HG03565 (cell line): ENCODE measurements at regions not wholly inside any gene's neighbourhood (a gene's known extent, or its start where the extent isn't known, plus 50 kb on each side); places are given as distances from the start of the nearest gene placed in this dataset.

Source experiments
- ATAC-seq: cut with Tn5 transposase; IDR thresholded peaks from one replicate; pipeline ENCODE4 v1.9.1; 2021; ENCODE audit warnings: mild to moderate bottlenecking, moderate library complexity; ENCODE audit not compliant: unreplicated experiment

DNA sequence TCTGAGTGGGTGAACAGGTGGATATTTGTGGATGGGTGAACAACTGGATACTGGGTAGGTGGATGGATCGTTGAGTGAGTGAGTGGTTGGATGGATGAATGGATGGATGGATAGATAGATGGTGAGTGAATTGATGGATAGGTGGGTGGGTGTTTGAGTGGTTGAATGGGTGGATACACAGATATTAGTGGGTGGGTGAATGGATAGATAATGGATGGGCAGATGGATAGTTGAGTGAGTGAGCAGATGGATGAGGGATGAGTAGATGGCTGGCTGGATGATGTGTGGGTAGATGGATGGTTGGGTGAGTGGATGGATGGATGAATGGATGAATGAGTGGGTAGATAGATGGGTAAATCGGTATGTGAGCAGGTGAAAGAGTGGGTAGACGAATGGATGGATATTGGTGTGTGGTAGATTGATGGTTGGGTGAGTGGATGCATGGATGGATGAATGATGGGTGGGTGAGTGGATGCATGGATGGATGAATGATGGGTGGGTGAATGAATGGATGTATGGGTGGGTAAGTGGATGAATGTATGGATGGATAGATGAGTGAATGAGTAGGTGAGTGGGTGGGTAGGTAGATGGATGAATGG is 406.7 kb downstream of the MN1 start:
- no peak for ATAC-seq

DNA sequence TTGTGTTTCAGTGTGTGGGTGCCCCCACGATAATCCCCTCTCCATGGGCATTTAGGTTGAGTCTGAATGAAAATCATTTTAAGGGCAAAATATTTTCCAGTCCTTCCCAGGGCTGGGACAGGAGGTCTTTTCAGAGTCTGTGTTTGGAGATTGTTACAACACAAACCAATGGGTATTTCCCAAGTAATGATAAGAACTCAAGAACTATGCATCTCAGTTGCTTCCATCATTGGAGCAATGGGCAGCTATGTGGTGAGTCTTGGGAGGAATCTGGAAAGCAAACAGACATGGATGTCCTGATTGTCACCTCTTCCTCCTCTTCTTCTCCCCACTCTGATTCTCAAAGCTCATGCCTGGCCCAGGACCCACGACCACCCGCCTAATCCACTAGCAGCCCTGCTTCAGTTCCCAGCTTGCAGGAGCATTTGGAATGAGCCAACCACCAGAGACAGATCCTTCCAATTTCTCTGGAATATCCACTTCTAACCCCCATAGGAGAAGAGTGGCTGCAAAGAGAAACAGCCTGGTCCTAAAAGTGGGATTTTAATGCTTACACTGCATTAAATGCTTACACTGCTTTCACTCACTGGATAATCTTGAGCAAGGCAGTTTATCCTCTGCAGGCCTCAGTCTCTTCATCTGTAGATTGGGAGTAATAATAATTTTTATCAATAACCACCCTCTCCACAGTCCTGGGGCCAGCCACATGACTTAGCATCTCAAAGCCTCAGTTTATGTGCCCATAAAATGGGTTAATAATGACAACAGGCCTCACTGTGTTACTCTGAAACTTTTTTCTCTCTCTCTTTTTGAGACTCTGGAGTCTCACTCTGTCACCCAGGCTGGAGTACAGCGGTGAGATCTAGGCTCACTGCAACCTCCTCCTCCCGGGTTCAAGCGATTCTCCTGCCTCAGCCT is 404.3 kb downstream of the MN1 start:
- no peak for ATAC-seq

DNA sequence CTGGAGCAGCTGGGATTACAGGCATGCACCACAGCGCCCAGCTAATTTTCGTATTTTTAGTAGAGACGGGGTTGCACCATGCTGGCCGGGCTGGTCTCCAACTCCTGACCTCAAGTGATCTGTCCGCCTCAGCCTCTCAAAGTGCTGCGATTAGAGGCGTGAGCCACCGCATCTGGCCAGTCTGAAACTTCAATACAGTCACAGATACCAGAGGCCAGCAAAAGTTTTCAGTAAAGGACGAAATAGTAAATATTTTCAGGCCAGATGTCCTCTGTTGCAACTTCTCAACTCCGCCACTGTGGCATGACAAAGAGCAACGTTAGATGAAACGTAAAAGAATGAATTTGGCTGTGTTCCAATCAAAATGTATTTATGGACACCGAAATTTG is 403.6 kb downstream of the MN1 start:
- no peak for ATAC-seq

DNA sequence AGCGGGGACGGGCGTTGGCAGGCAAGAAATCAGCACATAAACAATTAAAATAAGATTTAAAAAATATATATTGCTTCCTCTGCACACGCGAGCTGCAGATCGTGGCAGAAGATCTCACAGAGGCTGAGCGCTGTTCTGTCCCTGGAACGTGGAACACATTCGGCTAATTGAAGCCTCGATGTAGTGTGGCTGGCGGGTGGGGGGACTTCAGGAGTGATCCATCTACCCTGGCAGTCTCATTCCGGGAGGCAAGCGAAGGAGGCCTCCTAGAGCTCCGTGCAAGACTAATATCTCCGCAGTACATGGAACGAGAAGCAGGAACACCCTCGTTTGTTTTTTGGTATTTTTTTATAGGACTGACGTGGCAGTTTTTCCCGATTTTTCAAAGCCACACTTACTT is 402.4 kb downstream of the MN1 start:
- no peak for ATAC-seq

DNA sequence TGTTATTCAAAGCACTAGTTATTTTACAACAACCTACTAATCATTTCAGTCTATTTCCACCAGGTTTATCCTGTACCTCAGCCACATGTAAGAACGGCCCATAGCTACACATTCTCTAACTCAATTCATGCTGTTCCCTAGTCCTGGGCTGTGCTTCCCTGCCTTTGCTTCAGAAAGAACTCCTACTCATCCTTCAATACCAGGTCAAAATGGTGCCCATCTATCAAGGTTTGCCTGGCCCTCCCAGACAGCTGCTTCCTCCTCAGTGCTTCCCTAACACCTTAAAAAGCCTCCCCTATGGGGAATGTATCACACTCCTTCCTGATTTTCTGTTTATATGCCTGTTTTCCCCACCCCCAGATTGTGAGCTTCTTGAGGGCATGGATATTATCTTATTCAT is 400.7 kb downstream of the MN1 start:
- no peak for ATAC-seq

DNA sequence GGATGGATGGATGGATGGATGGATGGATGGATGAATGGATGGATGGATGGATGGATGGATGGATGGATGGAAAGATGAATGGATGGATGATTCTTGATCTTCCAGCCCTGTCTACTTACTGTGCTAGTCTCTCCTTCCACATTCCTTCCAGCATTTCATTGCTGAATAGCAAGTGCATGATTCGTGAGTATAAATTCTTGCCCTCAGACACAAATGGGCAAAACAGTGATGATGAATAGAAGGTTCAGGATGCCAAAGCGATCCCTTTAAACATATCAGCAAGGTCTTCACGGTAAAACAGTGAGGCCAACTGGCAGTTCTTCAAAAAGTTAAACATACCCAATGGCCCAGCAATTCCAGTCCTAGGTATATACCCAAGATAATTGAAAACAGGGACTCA is 400.2 kb downstream of the MN1 start:
- no peak for ATAC-seq

DNA sequence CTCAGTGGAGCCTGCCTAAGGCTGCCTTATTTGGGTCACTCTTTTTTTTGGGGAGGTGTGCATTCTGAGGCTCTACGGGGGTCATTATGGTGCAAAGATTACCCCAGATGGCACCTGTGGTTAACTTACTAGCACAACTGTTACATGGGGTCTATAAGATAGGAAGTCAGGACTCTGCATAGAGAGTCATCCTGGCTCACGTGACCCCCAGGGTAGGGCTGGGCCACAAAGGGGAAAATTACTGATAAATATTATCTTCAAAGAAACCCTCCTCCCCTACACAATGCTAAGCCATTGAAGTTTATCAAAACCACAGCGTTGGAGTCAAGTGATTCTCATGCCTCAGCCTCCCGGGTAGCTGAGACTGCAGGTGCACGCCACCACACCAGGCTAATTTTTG is 397.1 kb downstream of the MN1 start:
- no peak for ATAC-seq

DNA sequence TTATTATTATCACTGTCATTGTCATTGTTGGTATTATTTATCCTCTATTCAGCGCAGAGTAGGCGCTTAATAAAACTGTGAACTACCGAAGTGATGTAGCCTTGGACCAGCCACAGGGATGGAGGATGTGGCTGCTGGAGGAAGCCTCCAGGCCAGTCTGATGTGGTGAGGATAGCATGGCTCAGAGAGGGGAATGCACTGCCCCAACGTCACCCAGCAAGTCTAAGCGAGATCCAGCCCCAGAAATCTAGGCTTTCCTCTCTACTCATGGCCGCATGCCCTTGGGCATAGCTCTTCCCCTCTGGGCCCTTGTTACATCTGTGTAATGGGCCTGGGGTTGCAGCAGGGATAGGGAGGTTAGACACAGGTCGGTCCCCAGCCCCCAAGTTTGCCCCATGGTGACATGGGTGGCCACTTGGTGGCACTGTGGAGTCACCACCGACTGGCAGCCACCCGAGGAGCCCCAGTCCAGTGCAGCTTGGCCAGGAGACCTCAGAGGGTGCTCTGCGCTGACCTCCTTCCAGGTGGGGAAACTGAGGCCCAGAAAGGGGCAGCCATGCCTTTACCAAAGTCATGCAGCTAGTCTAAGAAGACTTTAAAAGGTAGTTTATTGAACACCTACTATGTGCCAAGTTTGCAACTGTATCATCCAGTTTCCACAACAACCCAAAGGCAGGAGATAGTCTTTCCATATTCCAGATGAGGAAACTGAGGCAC is 395.7 kb downstream of the MN1 start:
- ATAC-seq, result no peak

DNA sequence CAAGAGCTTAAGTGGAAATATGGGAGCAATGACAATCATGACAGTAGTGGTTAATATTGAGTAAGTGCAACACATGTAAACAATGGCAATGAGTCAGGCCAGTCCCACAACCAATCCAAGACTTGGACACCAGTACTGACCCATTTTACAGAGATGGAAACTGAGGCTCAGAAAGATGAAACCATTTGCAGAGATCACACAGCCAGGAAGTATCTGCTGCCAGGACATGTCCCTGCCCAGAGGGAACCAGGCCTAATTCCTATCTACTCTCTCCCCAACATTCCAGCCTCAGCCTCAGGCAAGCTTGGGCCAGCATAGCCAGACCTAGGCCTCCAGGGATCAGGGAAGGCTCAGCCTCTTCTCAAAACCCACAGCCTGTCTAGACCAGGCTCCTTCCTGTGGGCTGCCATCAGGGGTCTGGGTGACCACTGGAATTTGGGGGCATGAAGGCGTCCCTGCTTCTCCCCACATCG is 395.1 kb downstream of the MN1 start:
- no peak for ATAC-seq

DNA sequence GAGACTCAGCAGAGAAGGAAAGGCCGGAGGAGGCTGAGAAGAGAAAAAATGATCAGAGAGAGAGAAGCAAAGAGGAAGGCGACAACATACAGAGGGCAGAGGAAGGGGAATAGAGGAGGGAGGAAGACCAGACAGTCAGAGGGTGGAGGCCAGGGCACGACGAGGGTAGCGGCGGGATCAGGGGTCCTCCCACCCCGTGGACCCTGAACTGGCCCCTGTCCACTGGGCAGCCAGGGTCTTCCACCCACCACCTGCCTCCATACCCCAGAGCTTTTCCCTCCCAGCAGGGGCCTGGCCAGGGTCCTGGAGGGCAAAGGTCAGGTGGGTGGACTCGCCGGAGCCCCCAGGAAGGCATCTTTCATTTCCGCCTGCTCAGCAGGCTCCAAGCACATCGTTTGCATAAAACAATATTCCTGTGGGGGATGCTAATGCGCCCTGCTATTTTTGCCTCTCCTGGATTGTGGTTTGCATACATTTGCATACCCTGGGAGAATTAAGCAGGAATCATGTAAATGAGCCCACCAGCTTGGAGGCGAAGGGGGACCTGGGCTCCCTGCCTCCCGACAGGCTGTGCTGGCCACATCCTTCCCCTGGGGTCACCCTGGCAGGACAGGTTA is 394.1 kb downstream of the MN1 start:
- no peak for ATAC-seq

DNA sequence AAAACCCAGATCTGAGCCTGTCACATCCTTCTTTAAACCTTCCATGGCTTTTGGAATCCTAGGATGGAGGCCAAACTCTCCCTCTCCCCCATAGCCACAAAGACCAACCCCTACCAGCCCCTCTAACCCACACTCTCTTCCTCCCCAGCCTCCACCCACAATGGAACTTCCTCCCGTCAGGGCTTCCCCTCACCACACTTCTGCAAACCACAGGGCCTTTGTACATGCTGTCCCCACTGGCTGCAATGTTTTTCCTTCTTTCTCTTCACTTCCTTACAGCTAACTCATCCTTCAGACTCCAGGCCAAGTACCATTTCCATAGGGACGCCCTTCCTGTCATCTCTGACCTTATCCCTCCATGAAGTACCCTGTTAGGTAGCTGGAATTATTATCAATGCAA is 393.5 kb downstream of the MN1 start:
- ATAC-seq, result no peak

DNA sequence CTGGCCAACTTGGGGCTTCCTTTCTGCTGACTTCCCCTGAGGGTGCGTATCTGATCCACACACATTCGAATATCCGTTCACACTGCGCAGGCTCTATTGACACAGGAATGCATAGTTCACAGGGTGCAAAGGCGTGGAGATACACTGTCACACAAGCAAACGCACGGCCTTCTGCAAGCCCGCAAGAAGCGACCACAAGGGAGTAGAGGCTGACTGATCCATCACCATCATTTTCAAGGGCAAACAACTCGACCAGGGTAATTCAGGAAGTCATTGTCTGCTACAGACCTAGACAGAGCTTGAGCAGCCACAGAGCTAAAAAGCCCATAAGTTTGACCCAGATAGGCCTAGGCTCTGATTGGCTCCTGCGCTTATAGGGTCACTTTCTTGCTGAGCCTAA is 392.3 kb downstream of the MN1 start:
- ATAC-seq, result no peak

DNA sequence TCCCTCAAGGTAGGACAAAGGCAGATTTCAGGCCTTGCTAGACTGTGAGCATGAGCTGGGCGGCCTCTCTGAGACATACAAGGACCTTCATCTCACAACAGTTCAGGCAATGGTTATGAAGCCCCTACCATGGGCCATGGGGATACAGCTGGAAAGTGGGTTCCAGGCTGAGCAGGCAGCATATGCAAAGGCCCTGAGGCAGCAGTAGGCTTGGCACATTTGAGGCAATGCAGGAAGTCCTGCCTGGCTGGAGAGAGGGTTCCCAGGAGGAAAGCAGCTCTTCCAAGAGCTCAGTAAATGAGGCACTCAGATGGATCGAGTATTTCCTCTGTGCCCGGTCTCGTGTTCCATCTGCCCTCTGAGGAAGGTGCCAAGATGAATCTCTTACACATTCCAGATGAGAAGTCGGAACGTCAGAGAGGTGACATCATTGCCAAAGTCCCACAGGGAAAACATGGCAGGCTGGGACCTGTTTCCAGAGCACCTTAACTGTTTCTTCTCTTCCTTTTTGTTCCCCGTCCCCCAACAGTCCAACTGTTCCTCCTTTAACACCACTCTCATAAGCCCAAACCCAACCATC is 388.6 kb downstream of the MN1 start:
- no peak for ATAC-seq

DNA sequence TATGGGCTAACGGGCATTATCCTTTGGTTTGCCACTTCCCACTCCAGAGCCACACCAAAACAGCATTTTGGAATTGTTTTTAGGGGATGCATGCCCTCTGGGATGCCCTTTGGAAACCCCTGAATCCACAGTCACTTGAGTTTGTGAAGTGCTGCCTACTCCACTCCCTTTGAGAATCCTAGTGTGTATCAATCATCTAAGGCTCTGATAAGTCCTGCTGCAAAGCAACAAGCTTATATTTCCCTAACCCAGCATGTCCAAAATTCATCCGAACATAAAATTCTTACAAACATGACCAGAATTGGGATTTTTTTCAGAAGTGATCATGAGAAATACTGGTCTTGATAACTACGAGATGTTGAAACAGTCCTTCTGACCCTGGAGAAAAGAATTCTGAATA is 387.9 kb downstream of the MN1 start:
- ATAC-seq, result no peak

DNA sequence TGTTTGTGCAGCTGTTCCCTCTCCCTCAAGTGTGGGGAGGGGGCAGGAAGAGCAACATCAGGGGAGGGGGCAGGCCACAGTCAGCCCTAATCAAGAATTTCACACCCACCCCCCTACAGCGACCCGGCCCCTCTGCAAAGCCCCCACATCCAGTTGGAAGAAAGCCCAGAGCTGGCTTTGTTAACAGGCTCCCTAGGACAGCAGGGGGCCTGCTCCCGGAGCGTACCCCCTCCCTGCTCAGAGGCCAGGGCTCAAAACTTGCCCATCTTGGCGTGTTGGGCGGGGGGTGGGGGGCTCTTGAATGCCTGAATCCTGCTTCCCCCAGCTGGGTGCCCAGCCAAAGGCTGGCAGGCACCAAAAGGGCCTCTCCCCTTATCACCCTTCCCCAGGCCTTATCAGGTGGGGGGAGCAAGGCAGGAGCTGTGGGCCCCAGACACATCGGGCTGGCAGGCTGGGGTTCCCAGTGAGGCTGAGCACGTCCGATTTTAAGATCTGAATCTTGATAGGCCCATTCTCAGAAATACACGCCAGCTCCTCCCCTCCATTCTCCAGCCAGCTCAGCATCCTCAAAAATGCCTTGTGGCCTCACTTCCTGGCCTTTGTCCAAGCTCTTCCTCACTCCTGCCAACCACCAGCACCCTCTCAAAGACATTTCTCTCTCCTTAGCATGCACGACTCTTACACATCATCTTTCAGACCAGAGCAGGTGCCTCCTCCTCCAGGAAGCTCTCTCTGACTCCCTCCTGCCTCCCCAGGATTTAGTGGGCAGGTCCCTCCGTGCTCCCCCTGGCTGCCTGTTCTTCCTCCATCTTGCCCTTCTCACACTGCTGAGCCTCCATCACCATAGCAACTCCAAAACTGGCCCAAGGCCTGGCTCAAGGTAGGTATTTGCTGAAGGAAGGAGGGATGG is 384.8 kb downstream of the MN1 start:
- ATAC-seq, result no peak

DNA sequence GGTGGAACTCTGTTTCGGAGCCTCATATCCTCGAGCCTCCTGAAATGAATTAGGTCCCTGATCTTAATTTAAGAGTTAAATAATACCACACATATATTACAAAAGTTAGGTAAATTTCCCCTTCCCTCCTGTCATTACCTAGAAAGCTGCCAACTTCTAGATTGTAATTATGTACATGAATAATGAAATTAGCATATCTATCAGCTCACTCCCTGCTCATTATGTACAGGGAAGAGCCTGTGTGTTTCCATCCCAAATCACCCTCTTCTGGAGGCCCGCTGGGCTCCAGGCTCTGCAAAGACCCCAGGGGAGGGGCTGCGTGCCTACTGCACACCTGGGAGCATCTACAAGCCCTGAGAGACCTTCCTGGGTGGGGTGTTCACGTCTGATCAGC is 384.1 kb downstream of the MN1 start:
- ATAC-seq, result no peak

DNA sequence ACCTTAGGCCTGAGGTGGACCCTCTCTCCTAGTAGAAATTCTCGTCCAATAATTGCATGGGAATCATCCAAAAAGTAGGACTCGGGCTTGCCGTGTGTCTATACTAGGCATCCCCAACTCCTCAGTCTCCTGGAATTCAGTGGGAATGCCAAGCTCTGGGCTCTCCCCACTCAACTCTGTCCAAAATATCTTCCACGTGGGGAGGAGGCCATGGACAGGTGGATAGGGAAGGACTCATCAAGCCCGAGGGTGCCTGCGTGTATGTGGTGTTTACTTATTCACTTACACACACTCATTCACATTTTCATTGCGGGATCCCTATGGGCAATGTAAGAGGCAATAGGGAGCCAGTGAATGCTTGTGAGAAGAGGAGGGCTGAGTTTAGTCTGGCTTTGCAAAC is 383.3 kb downstream of the MN1 start:
- no peak for ATAC-seq

DNA sequence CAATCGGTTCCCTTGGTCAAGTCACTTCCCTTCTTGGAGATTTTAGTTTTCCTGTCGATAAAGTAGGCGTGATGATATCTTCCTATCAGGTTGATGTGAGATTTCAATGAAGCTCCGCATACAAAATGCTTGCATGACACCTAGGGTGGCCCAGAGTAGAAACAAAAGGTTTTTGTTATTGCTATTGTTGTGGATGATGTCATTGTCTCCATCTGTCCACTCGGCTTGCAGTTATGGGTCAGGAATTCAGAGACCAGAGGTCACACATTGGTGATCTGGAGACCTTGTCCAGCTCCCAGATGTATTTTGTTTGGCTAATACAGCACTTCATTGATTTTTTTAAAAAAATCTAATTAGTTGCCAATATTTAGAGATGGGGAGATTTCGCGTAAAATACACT is 382.1 kb downstream of the MN1 start:
- ATAC-seq, result no peak

DNA sequence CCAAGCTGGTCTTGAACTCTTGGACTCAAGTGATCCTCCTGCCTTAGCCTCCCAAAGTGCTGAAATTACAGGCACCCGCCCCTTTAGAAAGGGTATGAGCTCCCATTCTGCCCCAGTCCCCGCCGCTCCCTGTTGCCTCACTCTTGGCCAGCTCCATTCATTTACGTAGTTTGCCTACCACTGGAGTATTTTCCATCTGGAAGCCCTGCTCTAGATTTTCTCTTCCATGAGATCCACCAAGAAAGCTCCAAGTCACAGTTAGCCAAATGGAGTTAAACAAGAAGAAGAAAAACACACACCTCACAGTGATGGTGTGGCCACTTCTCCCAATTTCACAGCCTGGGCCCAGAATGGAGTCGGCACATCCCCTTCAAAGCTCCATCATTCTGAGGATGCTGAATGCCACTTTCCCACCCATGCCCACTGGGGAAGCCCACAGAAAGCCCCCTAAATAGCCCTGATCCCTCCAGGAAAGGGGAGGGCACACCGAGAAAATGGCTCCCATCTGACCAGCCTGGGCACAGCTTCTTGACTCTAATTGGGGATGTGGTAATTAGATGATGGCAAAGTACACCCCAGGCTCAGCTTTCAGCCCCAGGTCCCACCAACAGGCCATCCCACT is 381.2 kb downstream of the MN1 start:
- no peak for ATAC-seq
